22Rv1 (cell line): ENCODE measurements at regions not wholly inside any gene's neighbourhood (a gene's known extent, or its start where the extent isn't known, plus 50 kb on each side); places are given as distances from the start of the nearest gene placed in this dataset.

ENCODE experiments used
- ZFX ChIP-seq: fragments of 450-650 bp; IDR thresholded peaks from 2 replicates; pipeline ENCODE4 v1.6.1; 2017; ENCODE audit warnings: antibody characterized with exemption, borderline replicate concordance
- TF ChIP-seq, protein P1 (sequence below): fragments of 450-650 bp; IDR thresholded peaks from 2 replicates; pipeline ENCODE4 v1.5.1; 2017; ENCODE audit warnings: mild to moderate bottlenecking

DNA sequence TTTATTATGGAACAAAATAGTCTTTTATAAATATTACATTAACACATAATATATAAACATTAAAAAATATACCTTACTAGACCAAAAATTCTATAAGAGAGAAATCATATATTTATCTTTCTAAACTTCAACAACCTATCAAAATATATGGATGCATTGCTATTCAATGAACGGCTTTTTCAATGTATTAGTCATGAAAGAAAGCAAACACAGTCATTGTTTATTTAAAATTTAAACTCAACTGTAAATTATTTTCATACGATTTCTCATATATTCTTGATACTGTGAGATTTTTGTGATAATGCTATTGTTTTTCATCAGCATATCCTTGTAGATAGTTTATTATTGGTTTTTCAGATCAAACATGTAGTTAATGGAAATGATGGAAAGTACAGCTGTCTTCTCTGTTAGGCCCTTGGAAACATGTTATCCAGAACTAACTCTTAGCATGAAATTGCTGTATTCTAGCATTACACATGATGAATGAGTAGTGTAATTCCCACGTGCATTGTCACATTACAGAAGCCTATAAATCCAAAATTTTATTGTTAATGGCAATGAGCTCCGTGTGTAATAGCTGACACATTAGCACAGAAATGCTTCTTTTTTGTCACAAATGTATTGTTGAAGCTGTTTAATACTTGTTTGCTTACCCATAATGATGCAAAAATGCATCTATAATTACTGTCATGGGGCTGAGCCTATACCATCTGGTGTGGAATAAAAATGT lies 1639.9 kb downstream of the SLITRK5 start:
- TF ChIP-seq, protein P1, sequence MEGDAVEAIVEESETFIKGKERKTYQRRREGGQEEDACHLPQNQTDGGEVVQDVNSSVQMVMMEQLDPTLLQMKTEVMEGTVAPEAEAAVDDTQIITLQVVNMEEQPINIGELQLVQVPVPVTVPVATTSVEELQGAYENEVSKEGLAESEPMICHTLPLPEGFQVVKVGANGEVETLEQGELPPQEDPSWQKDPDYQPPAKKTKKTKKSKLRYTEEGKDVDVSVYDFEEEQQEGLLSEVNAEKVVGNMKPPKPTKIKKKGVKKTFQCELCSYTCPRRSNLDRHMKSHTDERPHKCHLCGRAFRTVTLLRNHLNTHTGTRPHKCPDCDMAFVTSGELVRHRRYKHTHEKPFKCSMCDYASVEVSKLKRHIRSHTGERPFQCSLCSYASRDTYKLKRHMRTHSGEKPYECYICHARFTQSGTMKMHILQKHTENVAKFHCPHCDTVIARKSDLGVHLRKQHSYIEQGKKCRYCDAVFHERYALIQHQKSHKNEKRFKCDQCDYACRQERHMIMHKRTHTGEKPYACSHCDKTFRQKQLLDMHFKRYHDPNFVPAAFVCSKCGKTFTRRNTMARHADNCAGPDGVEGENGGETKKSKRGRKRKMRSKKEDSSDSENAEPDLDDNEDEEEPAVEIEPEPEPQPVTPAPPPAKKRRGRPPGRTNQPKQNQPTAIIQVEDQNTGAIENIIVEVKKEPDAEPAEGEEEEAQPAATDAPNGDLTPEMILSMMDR = no peak
- no peak for TF ChIP-seq ZFX
